ENCODE measurements at regions not wholly inside any gene's neighbourhood (a gene's known extent, or its start where the extent isn't known, plus 50 kb on each side); places are given as distances from the start of the nearest gene placed in this dataset.

- POLR2A ChIA-PET, result no interaction called here
- intact Hi-C loops (cut with micrococcal nuclease), result no loop called here
- H3K36me3 Mint-ChIP-seq (ENCODE audit: insufficient read depth, unreplicated experiment), result no peaks in the 10 kb centered on the region
- H3K27me3 Mint-ChIP-seq (ENCODE audit: insufficient read depth, unreplicated experiment), result peaks cover 76% of the 10 kb centered on the region
- no peak overlapping the region for H3K4me3 Mint-ChIP-seq (ENCODE audit: unreplicated experiment)
- no peaks in the 10 kb centered on the region for H3K4me1 Mint-ChIP-seq (ENCODE audit: insufficient read depth, unreplicated experiment)
- CTCF ChIA-PET, result interaction anchor here (0.6 to 1.3 kb wide), 3 partner anchors 12 to 247 kb away, joined by 3 to 4 read pairs (median 4); no protein-coding TSS in a partner anchor
- H3K9me3 Mint-ChIP-seq (ENCODE audit: unreplicated experiment), result no peaks in the 10 kb centered on the region
- no TSS peak for BruUV-seq (replicated peaks)
- H3K27ac Mint-ChIP-seq (ENCODE audit: low read depth, unreplicated experiment), result no peak overlapping the region
- TF ChIP-seq CTCF (IDR thresholded peaks at IDR 0.05; ENCODE audit: unreplicated experiment), result no peak
- DNase-seq (ENCODE audit: unreplicated experiment), result no peak
Measured at GRCh38 chr13:108360139-108360538, 90.6 kb downstream of the TNFSF13B start.

- POLR2A ChIA-PET, result no interaction called here
- TF ChIP-seq CTCF (IDR thresholded peaks at IDR 0.05; ENCODE audit: unreplicated experiment), result no peak
- no peak for DNase-seq (ENCODE audit: unreplicated experiment)
- Mint-ChIP-seq H3K27ac (ENCODE audit: low read depth, unreplicated experiment) (no peak overlapping the region), H3K36me3 (ENCODE audit: insufficient read depth, unreplicated experiment) (no peaks in the 10 kb centered on the region), H3K4me3 (ENCODE audit: unreplicated experiment) (no peak overlapping the region), H3K9me3 (ENCODE audit: unreplicated experiment) (no peaks in the 10 kb centered on the region), H3K4me1 (ENCODE audit: insufficient read depth, unreplicated experiment) (no peaks in the 10 kb centered on the region), H3K27me3 (ENCODE audit: insufficient read depth, unreplicated experiment) (peaks cover 65% of the 10 kb centered on the region)
- intact Hi-C loops (cut with micrococcal nuclease), result no loop called here
- no TSS peak for BruUV-seq (replicated peaks)
- CTCF ChIA-PET, result interaction anchor here (0.7 to 1.4 kb wide), 4 partner anchors 11 to 1384 kb away, joined by 3 to 8 read pairs (median 4); no protein-coding TSS in a partner anchor
Measured at GRCh38 chr13:108361769-108362168, 92.3 kb downstream of the TNFSF13B start.

- ChIA-PET POLR2A (no interaction called here), CTCF (interaction anchor here (0.6 to 0.9 kb wide), 2 partner anchors 52 to 92 kb away, joined by 3 to 5 read pairs; no protein-coding TSS in a partner anchor)
- no peak for TF ChIP-seq CTCF (IDR thresholded peaks at IDR 0.05; ENCODE audit: unreplicated experiment)
- no peak for DNase-seq (ENCODE audit: unreplicated experiment)
- no TSS peak for BruUV-seq (replicated peaks)
- Mint-ChIP-seq H3K4me3 (ENCODE audit: unreplicated experiment) (no peak overlapping the region), H3K9me3 (ENCODE audit: unreplicated experiment) (no peaks in the 10 kb centered on the region), H3K4me1 (ENCODE audit: insufficient read depth, unreplicated experiment) (no peaks in the 10 kb centered on the region), H3K27me3 (ENCODE audit: insufficient read depth, unreplicated experiment) (peaks cover 64% of the 10 kb centered on the region), H3K27ac (ENCODE audit: low read depth, unreplicated experiment) (no peak overlapping the region), H3K36me3 (ENCODE audit: insufficient read depth, unreplicated experiment) (no peaks in the 10 kb centered on the region)
- intact Hi-C loops (cut with micrococcal nuclease), result no loop called here
Measured at GRCh38 chr13:108363666-108364065, 94.1 kb downstream of the TNFSF13B start.

GRCh38 chr13:108365255-108365654 is 95.7 kb downstream of the TNFSF13B start:
- H3K27me3 Mint-ChIP-seq (ENCODE audit: insufficient read depth, unreplicated experiment), result peaks cover 54% of the 10 kb centered on the region
- BruUV-seq (replicated peaks), result no TSS peak
- TF ChIP-seq CTCF (IDR thresholded peaks at IDR 0.05; ENCODE audit: unreplicated experiment), result no peak
- intact Hi-C loops (cut with micrococcal nuclease), result no loop called here
- no peaks in the 10 kb centered on the region for H3K9me3 Mint-ChIP-seq (ENCODE audit: unreplicated experiment)
- ChIA-PET CTCF (no interaction called here), POLR2A (no interaction called here)
- no peak for DNase-seq (ENCODE audit: unreplicated experiment)
- no peaks in the 10 kb centered on the region for H3K36me3 Mint-ChIP-seq (ENCODE audit: insufficient read depth, unreplicated experiment)
- no peaks in the 10 kb centered on the region for H3K4me1 Mint-ChIP-seq (ENCODE audit: insufficient read depth, unreplicated experiment)
- no peak overlapping the region for H3K4me3 Mint-ChIP-seq (ENCODE audit: unreplicated experiment)
- no peak overlapping the region for H3K27ac Mint-ChIP-seq (ENCODE audit: low read depth, unreplicated experiment)
